Mesothelial cell of epicardium (in vitro differentiated cells): ENCODE measurements at regions not wholly inside any gene's neighbourhood (a gene's known extent, or its start where the extent isn't known, plus 50 kb on each side); places are given as distances from the start of the nearest gene placed in this dataset.

Experiments
- DNase-seq, 2 experiments: peaks; one replicate each; pipeline ENCODE4 v3.0.0; 2021; ENCODE audit warnings: low spot score in 2 of 2; ENCODE audit not compliant: unreplicated experiment in 2 of 2
- H3K27ac Mint-ChIP-seq: 2 replicates; pipeline ENCODE4 v1.8.0; 2021; ENCODE audit warnings: mixed read lengths
- H3K27me3 Mint-ChIP-seq: 2 replicates; pipeline ENCODE4 v1.8.0; 2021; ENCODE audit warnings: low read depth, mixed read lengths
- H3K36me3 Mint-ChIP-seq: 2 replicates; pipeline ENCODE4 v1.8.0; 2021; ENCODE audit warnings: mixed read lengths
- H3K4me1 Mint-ChIP-seq: 2 replicates; pipeline ENCODE4 v1.8.0; 2021; ENCODE audit warnings: mixed read lengths
- H3K4me3 Mint-ChIP-seq: 2 replicates; pipeline ENCODE4 v1.8.0; 2021; ENCODE audit warnings: mild to moderate bottlenecking, moderate library complexity, mixed read lengths
- H3K9me3 Mint-ChIP-seq: 2 replicates; pipeline ENCODE4 v1.8.0; 2021; ENCODE audit warnings: mixed read lengths
- CTCF ChIP-seq: fragments of 200-600 bp; sonication (generic); IDR thresholded peaks from one replicate; pipeline ENCODE4 v1.5.0; 2021; ENCODE audit warnings: antibody characterized with exemption; ENCODE audit not compliant: unreplicated experiment

- Mint-ChIP-seq H3K9me3 (peaks cover 12% of the 10 kb centered on the region), H3K27me3 (peaks cover 21% of the 10 kb centered on the region), H3K4me1 (no peaks in the 10 kb centered on the region), H3K36me3 (no peaks in the 10 kb centered on the region), H3K27ac (no peak overlapping the region), H3K4me3 (no peak overlapping the region)
- peak in 1 of 2 experiments; percentile 26 for DNase-seq
- TF ChIP-seq CTCF = no peak
Measured at GRCh38 chr16:50857881-50858280, 116.0 kb downstream of the CYLD start.

GRCh38 chr16:50856991-50857390 lies 115.1 kb downstream of the CYLD start:
- no peak for TF ChIP-seq CTCF
- Mint-ChIP-seq H3K36me3 (no peaks in the 10 kb centered on the region), H3K27ac (no peak overlapping the region), H3K4me1 (no peaks in the 10 kb centered on the region), H3K27me3 (peaks cover 23% of the 10 kb centered on the region), H3K9me3 (peaks cover 12% of the 10 kb centered on the region), H3K4me3 (no peak overlapping the region)
- DNase-seq = peak in 1 of 2 experiments; percentile 14

GRCh38 chr16:50853329-50853728 lies 111.4 kb downstream of the CYLD start:
- DNase-seq = no peak
- Mint-ChIP-seq H3K9me3 (peaks cover 12% of the 10 kb centered on the region), H3K4me1 (no peaks in the 10 kb centered on the region), H3K4me3 (no peak overlapping the region), H3K36me3 (no peaks in the 10 kb centered on the region), H3K27ac (no peak overlapping the region), H3K27me3 (peaks cover 41% of the 10 kb centered on the region)
- no peak for TF ChIP-seq CTCF
